ENCODE measurements at regions not wholly inside any gene's neighbourhood (a gene's known extent, or its start where the extent isn't known, plus 50 kb on each side); places are given as distances from the start of the nearest gene placed in this dataset.

- TF ChIP-seq CTCF (IDR thresholded peaks at IDR 0.05; ENCODE audit: low read length), result no peak
- no peak for TF ChIP-seq EZH2phosphoT487 (IDR thresholded peaks at IDR 0.05; ENCODE audit: low read length)
- TF ChIP-seq EZH2 (optimal IDR thresholded peaks at IDR 0.05; ENCODE audit: low read depth, low read length), result no peak
These were observed 332.8 kb upstream of the UBE2E3 start for GRCh38 chr2:180647621-180648020.
